HG02981 (cell line): ENCODE measurements at regions not wholly inside any gene's neighbourhood (a gene's known extent, or its start where the extent isn't known, plus 50 kb on each side); places are given as distances from the start of the nearest gene placed in this dataset.
"Not testable (repeated sequence)": the region's sequence is repeated elsewhere in the genome, so short reads cannot be mapped to it uniquely, and the experiment has no call there.

Experiments
- ATAC-seq: cut with Tn5 transposase; IDR thresholded peaks from one replicate; pipeline ENCODE4 v1.9.1; 2021; ENCODE audit warnings: mild to moderate bottlenecking, moderate library complexity; ENCODE audit not compliant: unreplicated experiment

GRCh38 chr3:35296944-35297343, 342.4 kb upstream of the ARPP21 start:
- not testable (repeated sequence) for ATAC-seq

DNA sequence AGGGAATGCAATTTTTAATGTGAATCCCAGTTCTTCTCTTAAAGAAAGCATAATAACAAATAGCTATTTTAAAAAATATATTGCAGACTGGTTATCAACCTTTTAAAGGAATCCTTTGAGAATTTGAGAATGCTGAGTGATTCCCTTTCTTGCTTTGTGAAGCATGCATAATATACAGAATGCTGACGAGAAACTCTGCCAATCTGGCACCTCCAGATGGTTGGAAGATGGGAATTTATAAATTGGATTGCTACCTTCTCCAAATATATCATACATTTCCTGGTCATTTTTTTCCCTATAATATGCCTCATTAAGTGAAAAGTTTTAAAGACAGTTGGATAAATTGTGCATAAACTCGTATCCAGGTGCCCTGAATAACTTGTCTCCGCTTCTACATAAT, 333.9 kb upstream of the ARPP21 start:
- no peak for ATAC-seq

DNA sequence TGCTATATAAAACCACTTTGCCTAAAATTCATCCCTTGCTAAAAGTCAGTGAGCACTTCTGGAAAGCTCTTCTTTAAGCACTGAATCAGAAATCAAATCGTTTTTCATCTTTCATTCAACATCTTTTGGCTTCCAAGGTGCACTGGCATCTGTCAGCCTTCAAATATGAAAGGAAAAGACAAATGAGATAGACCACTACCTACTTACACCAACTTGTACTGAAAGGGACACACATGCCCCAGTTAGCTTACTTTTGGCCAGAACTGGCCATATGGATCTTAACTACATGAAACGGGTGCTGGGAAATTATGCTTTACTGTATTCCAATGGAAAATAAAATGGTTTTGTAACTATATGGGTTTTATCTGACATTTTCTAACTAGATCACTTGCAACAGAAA, 332.0 kb upstream of the ARPP21 start:
- ATAC-seq: no peak

GRCh38 chr3:35316841-35317240, 322.5 kb upstream of the ARPP21 start:
- ATAC-seq: not testable (repeated sequence)

DNA sequence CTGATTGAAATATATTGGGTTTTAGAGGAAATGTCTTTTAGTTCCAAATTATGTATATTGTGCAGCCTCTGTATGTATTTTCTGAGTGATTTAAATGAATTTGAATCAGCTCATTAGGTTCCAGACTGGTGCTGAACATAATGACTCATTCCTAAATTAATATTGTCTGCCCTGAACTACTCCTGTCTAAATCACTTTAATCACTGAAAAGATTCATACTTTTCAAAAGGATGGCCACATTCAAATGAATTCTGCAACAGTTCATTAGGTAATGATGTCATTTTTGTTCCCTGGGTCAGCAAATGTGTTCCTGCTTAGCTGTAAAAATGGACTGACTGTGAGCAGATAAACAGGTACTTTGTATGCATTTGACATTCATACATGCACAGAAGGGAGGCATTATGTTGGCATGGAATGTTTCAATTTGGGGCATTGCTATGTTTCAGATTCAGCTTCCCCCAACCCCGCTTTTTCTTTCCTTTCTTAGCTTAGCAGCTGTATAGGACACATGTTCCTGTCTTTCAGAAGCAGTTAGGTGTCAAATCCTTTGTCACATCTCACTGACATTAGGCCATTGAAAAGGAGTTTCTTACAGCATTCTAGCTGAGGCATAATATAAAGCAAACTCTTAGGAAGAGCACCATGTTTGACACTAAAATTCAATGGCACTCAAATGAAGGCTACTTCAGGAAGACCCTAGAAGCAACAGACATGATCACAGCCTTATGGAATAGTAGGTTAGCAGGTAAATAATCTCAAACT, 318.5 kb upstream of the ARPP21 start:
- ATAC-seq: no peak

DNA sequence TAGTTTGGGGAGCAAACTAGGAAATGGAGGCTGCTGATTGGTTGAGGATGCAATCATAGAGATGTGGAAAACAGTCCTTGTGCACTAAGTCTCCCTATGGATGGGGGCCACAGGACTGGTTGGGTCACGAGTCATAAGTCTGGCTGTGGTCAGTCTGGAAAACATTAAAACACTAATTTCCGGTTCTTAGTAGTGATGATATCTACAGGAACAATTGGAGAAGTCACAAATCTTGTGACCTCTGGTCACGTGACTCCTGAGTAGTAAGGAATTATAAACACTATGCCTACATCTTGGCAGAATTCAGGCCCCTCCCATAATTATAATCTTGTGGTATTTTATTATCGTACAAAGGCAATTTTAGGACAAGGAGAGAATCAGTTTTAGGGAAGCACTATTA, 317.3 kb upstream of the ARPP21 start:
- no peak for ATAC-seq

DNA sequence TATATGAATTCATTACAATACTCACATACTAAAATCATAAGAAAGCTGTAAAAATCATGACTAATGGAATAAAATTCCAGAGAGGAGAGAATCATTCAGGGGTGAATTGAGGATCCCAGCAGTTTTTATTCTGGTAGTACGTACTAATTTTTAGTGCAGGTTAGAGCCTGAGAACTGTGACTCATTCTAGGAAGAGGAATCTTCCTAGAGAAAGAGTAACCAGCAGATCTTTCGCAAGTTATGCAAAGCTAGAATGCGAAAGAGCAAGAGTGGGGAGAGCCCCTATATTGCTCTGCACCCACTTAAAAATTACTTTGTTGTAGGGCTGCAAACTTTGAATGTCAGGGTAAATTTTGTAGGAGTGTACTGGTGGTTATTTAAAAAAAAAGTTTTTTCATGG, 303.6 kb upstream of the ARPP21 start:
- no peak for ATAC-seq

GRCh38 chr3:35336601-35337000, 302.7 kb upstream of the ARPP21 start:
- no peak for ATAC-seq

DNA sequence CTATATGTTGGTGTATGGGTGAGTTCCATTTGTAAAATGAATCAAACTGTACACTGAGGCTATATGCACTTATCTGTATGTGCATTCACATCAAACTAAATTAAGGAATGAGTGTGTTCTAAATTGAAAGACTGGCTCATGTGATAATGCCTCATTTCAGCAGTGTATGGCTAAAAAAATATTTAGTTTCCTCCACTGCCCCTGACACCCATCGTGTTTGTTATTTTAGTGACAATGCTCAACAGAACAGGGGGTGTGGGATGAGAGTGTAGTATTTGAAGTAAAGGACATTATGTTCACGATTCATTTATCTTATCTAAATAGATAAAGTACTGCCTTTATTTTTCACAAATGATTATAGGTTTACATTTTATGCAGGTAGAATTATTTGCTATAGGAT, 301.1 kb upstream of the ARPP21 start:
- no peak for ATAC-seq

GRCh38 chr3:35380196-35380595, 259.1 kb upstream of the ARPP21 start:
- no peak for ATAC-seq

GRCh38 chr3:35383216-35383615, 256.1 kb upstream of the ARPP21 start:
- ATAC-seq: no peak

DNA sequence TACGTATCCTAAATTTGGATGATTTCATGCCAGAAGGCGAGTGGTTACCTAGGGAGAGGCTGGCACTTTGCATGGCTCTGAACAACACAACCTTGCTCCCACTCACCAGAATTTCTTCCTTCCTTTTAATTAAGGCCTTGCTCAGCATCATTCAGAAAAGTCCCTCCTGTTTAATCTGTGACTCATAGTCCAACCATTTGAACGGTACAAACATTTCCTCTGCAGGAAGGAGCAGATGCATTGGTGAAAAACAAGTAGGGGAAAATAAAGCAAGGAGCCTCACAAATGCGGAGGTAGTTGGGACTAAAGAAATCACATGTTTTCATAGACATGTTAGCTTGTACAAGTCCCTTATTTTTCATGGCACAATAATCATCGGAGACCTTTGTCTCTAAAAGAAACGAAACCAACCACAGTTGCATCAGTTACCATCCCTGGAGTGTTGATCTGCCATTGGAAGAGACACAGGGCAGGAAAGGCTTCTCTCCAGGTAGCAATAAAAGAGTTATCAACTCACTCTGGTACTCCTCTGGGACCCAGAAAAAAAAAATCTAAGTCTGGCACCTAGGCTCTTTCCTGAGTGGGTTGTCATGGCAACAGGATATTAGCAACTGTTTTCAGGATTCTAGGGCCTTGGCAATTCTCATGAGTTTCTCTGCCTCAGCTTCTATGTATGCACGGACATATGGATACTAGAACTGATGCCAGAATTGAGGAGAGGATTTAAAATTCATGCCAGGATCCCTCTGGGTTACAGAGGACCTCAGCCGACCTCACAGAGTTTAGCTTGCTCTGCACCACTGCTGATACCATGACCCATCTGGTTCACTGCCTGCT, 255.4 kb upstream of the ARPP21 start:
- ATAC-seq: no peak

DNA sequence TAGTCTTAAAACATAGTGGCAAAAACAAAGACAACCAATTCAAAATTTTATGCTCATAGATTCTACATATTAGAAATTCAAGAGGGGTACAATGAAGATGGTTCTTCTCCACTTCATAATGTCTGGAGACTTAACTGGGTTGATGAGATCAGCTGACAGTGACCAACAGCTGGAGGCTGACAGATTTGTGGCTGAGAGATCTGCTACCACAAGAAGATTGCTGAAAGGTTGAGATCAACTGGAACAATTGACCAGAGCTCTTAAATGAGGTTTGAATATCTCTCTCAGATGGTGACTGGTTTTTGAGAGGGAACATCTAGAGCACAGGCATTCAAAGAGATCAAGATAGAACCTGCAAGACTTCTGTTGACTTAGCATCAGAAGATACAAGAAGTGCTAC, 254.1 kb upstream of the ARPP21 start:
- ATAC-seq: no peak

DNA sequence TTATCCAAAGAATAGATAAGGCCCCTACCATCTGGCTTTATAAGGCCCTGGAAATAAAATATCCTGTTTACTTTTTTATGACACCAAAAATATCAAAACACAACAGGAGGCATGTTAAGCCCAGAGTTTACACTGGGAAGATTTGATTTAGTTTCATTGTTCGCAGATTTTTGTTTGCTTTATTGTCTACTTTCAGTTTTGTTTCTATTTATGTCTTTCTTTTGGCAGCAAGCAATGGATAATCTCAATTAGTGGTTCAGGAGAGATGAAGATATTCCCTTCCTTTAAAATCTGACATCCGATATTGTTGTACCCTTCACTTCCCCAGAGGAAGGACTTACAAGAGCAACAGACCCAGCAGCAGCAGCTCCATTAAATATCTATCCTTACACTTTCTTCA, 249.4 kb upstream of the ARPP21 start:
- no peak for ATAC-seq

GRCh38 chr3:35392187-35392586, 247.1 kb upstream of the ARPP21 start:
- no peak for ATAC-seq

- no peak for ATAC-seq
Observed at GRCh38 chr3:35393901-35394799, 245.2 kb upstream of the ARPP21 start.

DNA sequence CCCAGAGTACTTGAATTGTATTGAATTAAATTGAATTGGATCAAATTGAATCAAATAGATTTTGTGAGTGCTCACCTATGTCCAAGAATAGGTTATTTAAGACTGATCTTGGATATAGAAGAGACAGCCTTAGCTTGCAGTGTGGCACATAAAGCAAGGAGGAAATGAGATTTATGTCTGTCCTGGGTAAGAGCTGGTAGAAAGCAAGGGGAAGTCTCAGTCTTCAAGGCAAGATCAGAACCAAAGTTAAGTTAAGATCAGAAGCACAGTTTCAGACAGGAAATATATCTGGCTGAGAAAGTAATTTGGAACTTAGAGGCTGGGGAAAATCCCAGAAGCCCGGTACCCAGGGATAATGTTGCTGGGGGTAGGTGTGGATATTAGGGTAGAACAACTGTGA, 244.4 kb upstream of the ARPP21 start:
- no peak for ATAC-seq

- ATAC-seq: no peak
Observed at GRCh38 chr3:35401671-35402070, 237.7 kb upstream of the ARPP21 start.

- no peak for ATAC-seq
Observed at GRCh38 chr3:35404571-35404970, 234.8 kb upstream of the ARPP21 start.

DNA sequence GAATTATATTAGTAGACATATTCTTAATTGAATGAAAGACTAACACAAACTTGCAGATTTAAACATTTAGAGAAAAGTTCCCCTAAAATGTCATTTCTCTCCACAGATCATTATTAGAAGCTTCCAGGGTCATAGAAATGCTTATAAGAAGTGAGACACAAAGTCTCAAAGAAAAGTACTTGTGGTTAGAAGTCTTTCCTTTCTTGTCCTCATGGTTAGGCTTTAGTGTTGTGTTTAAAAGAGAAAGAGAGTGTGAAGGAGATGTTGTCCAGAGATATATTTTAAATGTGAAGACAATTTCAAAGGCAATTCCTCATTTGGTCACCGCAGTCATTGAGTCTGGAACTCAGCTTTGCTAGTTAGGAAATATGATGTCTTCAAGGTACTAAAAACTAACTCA, 230.4 kb upstream of the ARPP21 start:
- ATAC-seq: no peak

GRCh38 chr3:35409991-35410390, 229.3 kb upstream of the ARPP21 start:
- ATAC-seq: no peak
